HCT116 (cell line): ENCODE measurements at regions not wholly inside any gene's neighbourhood (a gene's known extent, or its start where the extent isn't known, plus 50 kb on each side); places are given as distances from the start of the nearest gene placed in this dataset.

Experiments
- CTCF ChIP-seq, 3 experiments: fragments of 200-600 bp in 1 of 3; sonication (generic) in 1 of 3; IDR thresholded peaks in 2 of 3; conservative IDR thresholded peaks in 1 of 3; 2 replicates each; pipeline ENCODE4 v1.5.1; 2012 to 2017; ENCODE audit warnings: low read depth in 2 of 3, low read length in 2 of 3, antibody characterized with exemption in 1 of 3, borderline replicate concordance in 1 of 3, control low read depth in 1 of 3, mild to moderate bottlenecking in 1 of 3, mixed read lengths in 1 of 3, mixed run types in 1 of 3, moderate library complexity in 1 of 3; ENCODE audit not compliant: insufficient read depth in 1 of 3
- EGR1 ChIP-seq: IDR thresholded peaks from 2 replicates; pipeline ENCODE4 v1.6.1; 2012; ENCODE audit warnings: low read depth
- RAD21 ChIP-seq: IDR thresholded peaks from 2 replicates; pipeline ENCODE4 v1.6.1; 2012; ENCODE audit warnings: low read depth, mild to moderate bottlenecking
- TF ChIP-seq, protein P1 (sequence below): IDR thresholded peaks from 2 replicates; pipeline ENCODE4 v1.6.1; 2012

- TF ChIP-seq CTCF (IDR thresholded peaks at IDR 0.05 in 2 of 3, conservative IDR thresholded peaks at IDR 0.05 in 1 of 3; ENCODE audit: borderline replicate concordance in 1 of 3, insufficient read depth in 1 of 3, low read depth in 2 of 3, low read length in 2 of 3) (no peak), EGR1 (no peak), RAD21 (no peak)
- TF ChIP-seq, protein P1, sequence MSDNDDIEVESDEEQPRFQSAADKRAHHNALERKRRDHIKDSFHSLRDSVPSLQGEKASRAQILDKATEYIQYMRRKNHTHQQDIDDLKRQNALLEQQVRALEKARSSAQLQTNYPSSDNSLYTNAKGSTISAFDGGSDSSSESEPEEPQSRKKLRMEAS: no peak
Measured at GRCh38 chr13:40175639-40176038, 490.8 kb downstream of the FOXO1 start.
